ENCODE measurements at regions not wholly inside any gene's neighbourhood (a gene's known extent, or its start where the extent isn't known, plus 50 kb on each side); places are given as distances from the start of the nearest gene placed in this dataset.
"Not testable (repeated sequence)": the region's sequence is repeated elsewhere in the genome, so short reads cannot be mapped to it uniquely, and the experiment has no call there.

- DNase-seq (ENCODE audit: low read depth): no peak
Measured at GRCh38 chr3:182514236-182514964, 278.9 kb upstream of the ATP11B start.

DNA sequence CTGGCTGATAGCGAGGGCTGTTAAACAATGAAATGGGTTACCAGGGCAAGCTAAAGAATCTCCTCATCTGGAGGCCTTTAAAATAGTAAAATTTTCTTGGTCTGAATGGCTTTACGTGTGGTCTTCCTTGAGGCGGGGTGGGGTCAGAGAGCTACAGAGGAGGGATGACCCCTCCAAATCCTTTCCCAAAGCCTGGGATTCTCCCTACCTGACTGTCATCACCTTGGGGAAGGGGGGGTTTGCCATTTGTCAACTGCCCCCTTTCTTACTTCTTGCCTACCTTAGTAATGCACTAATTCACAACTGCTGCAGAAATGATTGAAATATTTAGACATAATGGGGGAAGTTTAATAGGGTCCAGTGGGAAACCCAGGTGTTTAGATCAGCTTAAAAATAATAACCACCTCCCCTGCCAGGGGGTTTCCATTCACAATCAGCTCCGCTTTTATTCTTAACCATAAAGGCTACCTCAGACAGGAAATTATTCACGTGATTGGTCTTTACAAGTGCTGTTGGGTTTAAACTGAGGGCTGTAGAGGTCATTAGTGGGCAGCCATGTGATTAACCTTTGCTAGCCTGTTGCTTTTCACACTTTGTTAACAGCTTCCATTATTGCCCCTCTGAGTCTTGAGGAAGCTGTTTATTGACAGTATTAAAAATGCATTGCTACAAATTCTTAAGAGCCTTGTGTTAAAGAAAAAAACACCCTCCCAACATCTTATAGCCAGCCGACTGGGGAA is 276.5 kb upstream of the ATP11B start:
- DNase-seq (ENCODE audit: low read depth): no peak

- DNase-seq (ENCODE audit: low read depth): no peak
Measured at GRCh38 chr3:182519569-182519968, 273.7 kb upstream of the ATP11B start.

DNA sequence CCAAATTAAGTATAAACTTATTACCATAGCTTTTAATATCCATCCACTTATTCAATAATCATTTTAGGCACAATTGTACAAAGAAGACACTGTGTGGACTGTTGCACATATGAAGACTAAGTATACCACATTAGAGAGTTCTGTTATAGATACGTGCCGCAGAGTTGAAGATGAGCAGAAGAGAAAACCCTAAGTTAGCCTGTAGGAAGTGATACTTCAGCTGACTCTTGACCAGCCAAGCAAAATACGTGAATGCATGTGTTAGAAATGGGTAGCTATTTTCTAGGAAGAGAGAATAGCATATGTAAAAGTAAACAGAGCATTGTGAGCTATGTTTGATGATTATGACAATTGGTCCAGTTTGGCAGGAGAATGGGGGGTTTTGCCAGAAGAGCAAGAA is 272.0 kb upstream of the ATP11B start:
- no peak for DNase-seq (ENCODE audit: low read depth)

- DNase-seq (ENCODE audit: low read depth): not testable (repeated sequence)
Measured at GRCh38 chr3:182523424-182523823, 269.9 kb upstream of the ATP11B start.

DNA sequence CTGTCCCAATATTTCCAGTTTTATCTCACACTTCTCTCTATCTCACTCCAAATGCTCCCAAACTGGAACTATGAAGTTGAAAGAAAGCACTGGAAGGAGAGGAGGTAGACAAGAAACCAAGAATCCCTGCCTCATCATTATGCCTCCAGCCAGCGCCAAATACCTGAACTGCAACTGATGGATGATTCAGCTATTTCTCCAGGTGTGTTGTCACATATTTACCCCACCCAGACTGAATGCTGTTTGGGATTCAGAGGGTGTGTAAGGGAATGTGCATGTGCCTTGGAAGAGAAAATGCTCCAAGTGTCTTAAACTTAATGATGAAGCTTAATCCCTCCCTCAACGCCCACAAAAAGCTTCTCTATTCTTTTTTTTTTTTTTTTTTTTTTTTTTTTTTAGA is 269.5 kb upstream of the ATP11B start:
- DNase-seq (ENCODE audit: low read depth): no peak

- DNase-seq (ENCODE audit: low read depth): no peak
Measured at GRCh38 chr3:182524711-182525401, 268.4 kb upstream of the ATP11B start.

DNA sequence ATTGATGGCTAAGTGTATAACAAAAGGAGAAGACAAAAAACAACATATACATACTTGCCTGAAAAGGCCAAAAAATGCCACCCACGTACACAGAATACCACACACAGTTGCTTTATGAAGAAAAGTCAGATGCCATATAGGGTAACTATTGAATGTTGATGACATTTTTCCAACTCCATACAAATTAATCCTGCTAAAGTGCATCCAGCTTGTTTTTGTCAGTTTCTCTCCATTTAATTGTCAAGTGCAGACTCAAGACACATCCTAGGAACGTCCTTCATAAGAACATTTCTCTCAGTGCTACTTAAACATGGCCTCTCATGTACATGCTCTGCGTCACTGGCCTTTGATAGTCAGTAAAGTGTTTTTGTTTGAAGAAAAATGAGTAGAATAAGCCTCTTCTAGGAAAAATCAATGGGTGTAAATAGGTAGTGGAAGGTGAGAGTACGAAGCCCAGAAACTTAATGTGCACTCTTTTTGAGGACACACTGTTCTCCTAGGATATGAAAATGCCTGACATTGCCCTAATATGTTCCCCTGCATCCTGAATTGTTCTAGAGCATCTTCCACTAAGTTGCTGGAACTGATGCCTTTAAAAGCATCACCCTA is 267.4 kb upstream of the ATP11B start:
- DNase-seq (ENCODE audit: low read depth): no peak

DNA sequence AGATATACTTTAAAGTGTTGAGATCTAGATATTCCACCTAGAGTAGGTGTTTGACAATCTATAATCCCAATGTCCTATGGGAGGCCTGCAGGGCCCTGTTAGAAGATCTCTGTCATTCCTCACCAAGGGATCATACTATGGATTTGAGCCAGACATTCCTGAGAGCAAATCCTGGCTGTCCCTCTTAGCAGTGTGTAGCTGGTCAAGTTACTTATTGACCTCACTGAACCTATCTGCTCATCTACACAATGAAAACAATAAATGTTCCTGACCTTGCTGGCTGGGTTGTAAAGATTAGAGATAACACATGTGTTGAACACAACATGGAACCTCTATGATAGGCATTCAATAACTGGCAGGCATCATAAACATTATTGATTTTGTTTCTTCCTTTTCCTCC is 265.6 kb upstream of the ATP11B start:
- no peak for DNase-seq (ENCODE audit: low read depth)

DNA sequence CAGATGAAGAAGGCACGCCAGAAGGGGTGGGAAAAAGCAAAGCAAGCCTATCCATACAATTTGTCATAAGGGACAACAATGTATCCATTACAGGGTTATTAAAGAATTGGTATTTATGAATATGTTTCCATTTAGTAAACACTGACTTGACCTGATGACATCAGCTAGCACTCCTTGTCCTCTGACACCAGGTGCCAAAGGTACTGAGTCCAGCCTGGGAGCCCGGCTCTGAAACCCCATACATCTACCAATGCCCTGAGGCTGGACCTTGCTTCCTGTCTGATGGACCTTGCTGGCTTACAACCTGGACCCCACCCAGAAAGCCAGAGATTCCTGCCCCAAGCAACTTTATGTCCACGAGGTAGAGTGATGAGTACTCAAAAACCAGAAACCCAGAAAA is 263.0 kb upstream of the ATP11B start:
- DNase-seq (ENCODE audit: low read depth): no peak

GRCh38 chr3:182533394-182533793 is 259.9 kb upstream of the ATP11B start:
- DNase-seq (ENCODE audit: low read depth): no peak

DNA sequence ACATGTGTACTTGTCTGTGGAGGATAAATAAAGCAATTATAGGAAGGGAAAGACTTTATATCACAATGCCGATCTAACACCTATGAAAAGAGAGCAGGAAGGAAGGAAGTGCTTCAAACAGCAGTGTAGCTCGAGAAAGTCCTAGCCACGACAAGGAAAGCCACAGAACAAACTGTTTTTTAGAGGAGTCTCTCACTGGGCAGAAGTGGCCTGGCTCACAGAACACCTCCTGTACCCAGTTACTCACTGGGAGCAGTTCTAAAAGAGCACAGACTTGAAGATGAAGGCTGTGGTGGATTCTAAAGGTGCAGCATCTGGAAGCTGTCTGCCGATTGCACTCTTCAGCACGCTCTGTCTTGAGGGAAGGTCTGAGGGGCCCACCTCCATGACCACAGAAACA is 248.8 kb upstream of the ATP11B start:
- DNase-seq (ENCODE audit: low read depth): no peak

- no peak for DNase-seq (ENCODE audit: low read depth)
Measured at GRCh38 chr3:182562274-182562673, 231.0 kb upstream of the ATP11B start.

- no peak for DNase-seq (ENCODE audit: low read depth)
Measured at GRCh38 chr3:182565916-182566796, 227.1 kb upstream of the ATP11B start.

- DNase-seq (ENCODE audit: low read depth): no peak
Measured at GRCh38 chr3:182567700-182568099, 225.6 kb upstream of the ATP11B start.

- DNase-seq (ENCODE audit: low read depth): no peak
Measured at GRCh38 chr3:182568261-182568660, 225.0 kb upstream of the ATP11B start.

DNA sequence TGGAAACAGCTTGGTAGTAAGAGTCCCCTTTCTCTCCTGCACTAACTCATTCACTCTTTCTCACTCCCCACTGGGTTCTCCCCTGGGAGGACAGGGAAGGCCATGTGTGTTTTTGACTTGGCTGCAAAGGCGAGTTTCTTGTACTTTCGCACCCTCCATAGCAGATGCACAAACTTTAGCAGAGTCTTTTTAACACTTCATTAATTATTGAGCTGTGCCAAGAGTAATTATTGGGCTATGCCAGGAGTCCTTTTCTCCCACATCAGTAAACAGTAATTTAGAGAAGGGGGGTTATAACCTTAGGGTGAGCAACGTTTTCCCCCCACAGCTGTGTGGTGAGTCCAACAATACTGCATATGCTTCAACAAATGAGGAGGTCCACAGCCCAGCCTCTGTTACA is 224.4 kb upstream of the ATP11B start:
- DNase-seq (ENCODE audit: low read depth): no peak

- DNase-seq (ENCODE audit: low read depth): no peak
Measured at GRCh38 chr3:182570946-182571594, 222.2 kb upstream of the ATP11B start.

- no peak for DNase-seq (ENCODE audit: low read depth)
Measured at GRCh38 chr3:182575941-182576340, 217.4 kb upstream of the ATP11B start.

DNA sequence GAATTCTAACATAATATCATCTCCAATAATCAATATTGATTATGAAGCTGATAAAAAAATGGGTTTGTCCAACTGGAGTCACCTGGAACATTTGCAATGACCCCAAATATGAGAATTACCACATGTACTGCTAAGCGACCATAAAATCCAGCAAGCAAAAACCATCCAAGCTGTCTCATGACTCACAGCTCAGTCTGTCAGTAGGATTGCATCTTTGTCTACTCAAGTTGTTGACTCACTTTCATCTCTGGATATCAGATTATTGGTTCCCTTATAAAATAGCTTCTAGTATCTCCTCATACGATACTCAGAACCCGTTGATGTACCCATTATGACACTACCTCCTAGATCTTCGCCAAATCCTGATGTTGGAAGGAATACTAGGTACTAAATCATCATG is 209.8 kb upstream of the ATP11B start:
- no peak for DNase-seq (ENCODE audit: low read depth)

DNA sequence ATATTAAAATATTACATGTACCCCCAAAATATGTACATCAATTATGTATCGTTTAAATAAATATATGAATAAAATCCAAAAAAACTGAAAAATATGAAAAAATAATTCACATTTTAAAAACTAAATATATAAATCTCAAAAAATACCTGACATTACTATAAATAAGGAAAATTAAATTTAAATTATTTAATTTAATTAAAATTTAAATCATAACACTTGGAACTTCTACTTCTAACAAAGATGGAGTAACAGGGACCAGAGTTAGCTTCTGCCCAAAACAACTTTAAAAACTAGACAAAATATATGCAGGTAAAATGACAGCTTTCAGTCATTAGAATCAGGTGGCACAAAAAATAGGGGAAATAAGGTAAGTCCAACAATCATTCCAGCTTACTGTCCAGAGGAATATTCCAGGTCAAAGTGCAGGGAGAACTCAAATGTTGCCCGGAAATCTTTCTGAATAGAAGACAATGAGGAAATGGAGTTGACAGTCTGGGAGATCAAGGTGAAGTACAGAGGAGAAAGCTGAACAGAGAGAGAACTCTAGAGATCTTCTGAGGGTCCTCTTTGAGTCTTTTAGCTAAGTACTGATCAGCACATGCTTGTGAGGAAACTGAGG is 207.7 kb upstream of the ATP11B start:
- no peak for DNase-seq (ENCODE audit: low read depth)
